SU-DHL-6 (cell line): ENCODE measurements at regions not wholly inside any gene's neighbourhood (a gene's known extent, or its start where the extent isn't known, plus 50 kb on each side); places are given as distances from the start of the nearest gene placed in this dataset.

Experiments used
- H2AFZ ChIP-seq: fragments of 200-600 bp; sonication (generic); 2 replicates; pipeline ENCODE4 v1.6.1; 2014; ENCODE audit warnings: low read depth, mild to moderate bottlenecking, moderate library complexity, mixed read lengths, antibody characterized with exemption, low read length; ENCODE audit not compliant: severe bottlenecking
- H3F3A ChIP-seq: fragments of 200-600 bp; shearing (Covaris generic); 2 replicates; pipeline ENCODE4 v1.6.0; 2016; ENCODE audit warnings: antibody characterized with exemption, mild to moderate bottlenecking; ENCODE audit not compliant: insufficient read depth
- H3K27ac ChIP-seq: fragments of 200-600 bp; sonication (generic); 2 replicates; pipeline ENCODE4 v1.5.1; 2016; ENCODE audit warnings: low read depth, mild to moderate bottlenecking, low read length, moderate library complexity, mixed read lengths
- H3K27me3 ChIP-seq: fragments of 200-600 bp; sonication (generic), shearing (Covaris generic); 2 replicates; pipeline ENCODE4 v1.6.0; 2014; ENCODE audit warnings: mild to moderate bottlenecking, low read length
- H3K36me3 ChIP-seq: fragments of 200-600 bp; sonication (generic); 2 replicates; pipeline ENCODE4 v1.6.1; 2014; ENCODE audit warnings: mild to moderate bottlenecking, low read length, mixed read lengths
- H3K4me2 ChIP-seq: fragments of 300-600, 200-600 bp; shearing (Covaris generic), sonication (generic); 2 replicates; pipeline ENCODE4 v1.6.0; 2014; ENCODE audit warnings: low read length, low read depth, mild to moderate bottlenecking; ENCODE audit not compliant: poor library complexity, severe bottlenecking
- H3K4me3 ChIP-seq: fragments of 200-600 bp; sonication (generic); 2 replicates; pipeline ENCODE4 v1.5.1; 2014; ENCODE audit warnings: antibody characterized with exemption, low read length, mild to moderate bottlenecking, mixed read lengths; ENCODE audit not compliant: insufficient read depth, poor library complexity, severe bottlenecking
- H3K79me2 ChIP-seq: fragments of 200-600 bp; sonication (generic); 2 replicates; pipeline ENCODE4 v1.6.1; 2014; ENCODE audit warnings: mild to moderate bottlenecking, low read length, moderate library complexity; ENCODE audit not compliant: insufficient read depth
- H3K9ac ChIP-seq: fragments of 200-600 bp; sonication (generic); 2 replicates; pipeline ENCODE4 v1.7.0; 2014; ENCODE audit warnings: mild to moderate bottlenecking, low read length
- H3K9me2 ChIP-seq: fragments of 200-600 bp; sonication (generic); replicated peaks from 2 replicates; pipeline ENCODE4 v1.6.1; 2014; ENCODE audit warnings: low read length; ENCODE audit not compliant: insufficient read depth
- H3K9me3 ChIP-seq: fragments of 200-600 bp; sonication (generic); 2 replicates; pipeline ENCODE4 v1.6.1; 2014; ENCODE audit warnings: low read length, mixed read lengths; ENCODE audit not compliant: insufficient read depth
- H4K20me1 ChIP-seq: fragments of 200-600 bp; sonication (generic); 2 replicates; pipeline ENCODE4 v1.6.1; 2014; ENCODE audit warnings: low read depth, mild to moderate bottlenecking, antibody characterized with exemption, low read length, moderate library complexity, mixed read lengths
- EZH2phosphoT487 ChIP-seq: fragments of 200-600 bp; sonication (generic), shearing (Covaris generic); conservative IDR thresholded peaks from 2 replicates; pipeline ENCODE4 v1.6.1; 2018; ENCODE audit warnings: mild to moderate bottlenecking, antibody characterized with exemption, low read length, moderate library complexity, mixed read lengths
- TF ChIP-seq, protein P1 (sequence below): fragments of 200-600 bp; sonication (generic); IDR thresholded peaks from one replicate; pipeline ENCODE4 v1.5.1; 2017; ENCODE audit warnings: antibody characterized with exemption, mild to moderate bottlenecking, low read length, moderate library complexity; ENCODE audit not compliant: insufficient read depth, poor library complexity, severe bottlenecking

DNA sequence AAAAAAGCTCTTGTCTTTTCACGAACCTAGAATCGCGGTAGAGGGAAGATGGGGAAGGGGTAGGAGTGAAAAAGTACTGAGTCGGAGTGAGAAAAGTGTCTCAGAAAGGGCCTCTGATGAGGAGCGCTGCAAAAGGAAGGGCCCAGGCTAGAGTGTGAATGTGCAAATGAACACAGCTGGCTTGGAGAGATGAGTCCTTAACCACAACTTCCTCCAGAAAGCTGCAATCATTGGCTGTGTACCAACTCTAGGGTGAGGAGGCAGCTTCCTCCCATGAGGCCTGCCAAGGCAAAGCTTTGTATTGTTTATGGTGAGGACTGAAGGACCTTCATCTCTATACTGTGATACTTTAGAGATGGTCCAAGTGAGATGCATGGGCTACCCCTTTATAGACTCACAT, 566.9 kb upstream of the ANO5 start:
- Histone ChIP-seq H3K9me3 (no peaks in the 10 kb centered on the region; the same call in 1 of the 2 replicates), H3K9me2 (no peaks in the 10 kb centered on the region), H3K27ac (no peak overlapping the region), H3K27me3 (no peaks in the 10 kb centered on the region), H3K4me2 (no peak overlapping the region), H4K20me1 (no peaks in the 10 kb centered on the region), H3F3A (no peaks in the 10 kb centered on the region), H3K9ac (no peak overlapping the region), H3K4me3 (no peak overlapping the region), H2AFZ (no peak overlapping the region), H3K79me2 (no peaks in the 10 kb centered on the region), H3K36me3 (no peaks in the 10 kb centered on the region)
- TF ChIP-seq EZH2phosphoT487: no peak
- TF ChIP-seq, protein P1, sequence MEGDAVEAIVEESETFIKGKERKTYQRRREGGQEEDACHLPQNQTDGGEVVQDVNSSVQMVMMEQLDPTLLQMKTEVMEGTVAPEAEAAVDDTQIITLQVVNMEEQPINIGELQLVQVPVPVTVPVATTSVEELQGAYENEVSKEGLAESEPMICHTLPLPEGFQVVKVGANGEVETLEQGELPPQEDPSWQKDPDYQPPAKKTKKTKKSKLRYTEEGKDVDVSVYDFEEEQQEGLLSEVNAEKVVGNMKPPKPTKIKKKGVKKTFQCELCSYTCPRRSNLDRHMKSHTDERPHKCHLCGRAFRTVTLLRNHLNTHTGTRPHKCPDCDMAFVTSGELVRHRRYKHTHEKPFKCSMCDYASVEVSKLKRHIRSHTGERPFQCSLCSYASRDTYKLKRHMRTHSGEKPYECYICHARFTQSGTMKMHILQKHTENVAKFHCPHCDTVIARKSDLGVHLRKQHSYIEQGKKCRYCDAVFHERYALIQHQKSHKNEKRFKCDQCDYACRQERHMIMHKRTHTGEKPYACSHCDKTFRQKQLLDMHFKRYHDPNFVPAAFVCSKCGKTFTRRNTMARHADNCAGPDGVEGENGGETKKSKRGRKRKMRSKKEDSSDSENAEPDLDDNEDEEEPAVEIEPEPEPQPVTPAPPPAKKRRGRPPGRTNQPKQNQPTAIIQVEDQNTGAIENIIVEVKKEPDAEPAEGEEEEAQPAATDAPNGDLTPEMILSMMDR: no peak

DNA sequence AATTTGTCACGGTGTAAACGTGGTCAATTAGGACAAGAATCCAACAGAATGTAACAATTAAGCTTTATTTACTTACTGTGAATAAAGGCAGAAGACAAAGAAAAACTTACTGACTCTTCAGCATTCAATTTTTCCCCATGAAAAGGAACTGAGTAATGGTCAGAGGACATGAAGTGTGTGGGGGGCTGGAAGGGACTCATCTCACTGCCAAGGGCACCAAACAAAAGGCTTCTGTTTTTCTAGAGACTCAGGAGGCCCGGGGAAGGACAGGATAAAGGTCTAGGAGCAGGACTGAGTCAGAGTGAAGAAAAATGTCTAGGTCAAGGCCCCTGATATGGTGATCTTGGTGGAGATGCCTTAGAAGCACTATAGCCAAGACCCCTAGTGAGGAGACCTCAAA, 564.2 kb upstream of the ANO5 start:
- Histone ChIP-seq H2AFZ (no peak overlapping the region), H3K27ac (no peak overlapping the region), H3K9ac (no peak overlapping the region), H3F3A (no peaks in the 10 kb centered on the region), H3K4me3 (no peak overlapping the region), H3K9me3 (no peaks in the 10 kb centered on the region; the same call in 1 of the 2 replicates), H3K4me2 (no peak overlapping the region), H3K36me3 (no peaks in the 10 kb centered on the region), H3K9me2 (no peaks in the 10 kb centered on the region), H4K20me1 (no peaks in the 10 kb centered on the region), H3K79me2 (no peaks in the 10 kb centered on the region), H3K27me3 (no peaks in the 10 kb centered on the region)
- TF ChIP-seq EZH2phosphoT487: no peak
- TF ChIP-seq, protein P1: no peak

DNA sequence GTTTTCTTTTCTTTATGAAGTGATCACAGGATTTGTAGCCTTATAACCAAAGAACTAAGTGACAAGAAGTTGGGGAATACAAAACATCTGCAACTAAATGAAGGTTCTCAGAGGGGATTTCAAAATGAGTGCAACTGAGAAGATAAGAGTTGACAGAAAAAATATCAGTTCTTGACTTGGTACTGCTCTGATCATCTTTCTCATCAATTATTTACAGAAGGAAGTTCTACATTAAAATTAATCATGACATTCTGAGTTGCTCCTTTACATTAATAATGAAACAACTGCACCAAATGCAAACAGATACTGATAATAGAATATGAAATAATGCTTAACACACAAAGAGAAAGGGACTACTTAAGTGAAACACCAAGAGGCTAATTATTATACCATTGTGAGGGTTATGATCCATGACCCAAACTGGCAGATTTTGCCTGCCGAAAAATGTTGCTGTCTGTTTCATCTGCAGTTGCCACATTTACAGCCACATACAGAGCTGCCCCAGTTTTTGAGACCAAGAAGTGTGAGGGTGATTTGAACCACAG, 561.9 kb upstream of the ANO5 start:
- no peak overlapping the region for H3K27ac ChIP-seq
- H3K27me3 ChIP-seq: no peaks in the 10 kb centered on the region
- H3K9me3 ChIP-seq: no peaks in the 10 kb centered on the region; the same call in 1 of the 2 replicates
- no peaks in the 10 kb centered on the region for H3K79me2 ChIP-seq
- no peak overlapping the region for H3K4me3 ChIP-seq
- H3K4me2 ChIP-seq: no peak overlapping the region
- no peaks in the 10 kb centered on the region for H3K9me2 ChIP-seq
- no peaks in the 10 kb centered on the region for H4K20me1 ChIP-seq
- no peak for TF ChIP-seq EZH2phosphoT487
- TF ChIP-seq, protein P1: no peak
- H3F3A ChIP-seq: no peaks in the 10 kb centered on the region
- no peaks in the 10 kb centered on the region for H3K36me3 ChIP-seq
- no peak overlapping the region for H2AFZ ChIP-seq
- H3K9ac ChIP-seq: no peak overlapping the region
